ENCODE measurements at regions not wholly inside any gene's neighbourhood (a gene's known extent, or its start where the extent isn't known, plus 50 kb on each side); places are given as distances from the start of the nearest gene placed in this dataset.

DNA sequence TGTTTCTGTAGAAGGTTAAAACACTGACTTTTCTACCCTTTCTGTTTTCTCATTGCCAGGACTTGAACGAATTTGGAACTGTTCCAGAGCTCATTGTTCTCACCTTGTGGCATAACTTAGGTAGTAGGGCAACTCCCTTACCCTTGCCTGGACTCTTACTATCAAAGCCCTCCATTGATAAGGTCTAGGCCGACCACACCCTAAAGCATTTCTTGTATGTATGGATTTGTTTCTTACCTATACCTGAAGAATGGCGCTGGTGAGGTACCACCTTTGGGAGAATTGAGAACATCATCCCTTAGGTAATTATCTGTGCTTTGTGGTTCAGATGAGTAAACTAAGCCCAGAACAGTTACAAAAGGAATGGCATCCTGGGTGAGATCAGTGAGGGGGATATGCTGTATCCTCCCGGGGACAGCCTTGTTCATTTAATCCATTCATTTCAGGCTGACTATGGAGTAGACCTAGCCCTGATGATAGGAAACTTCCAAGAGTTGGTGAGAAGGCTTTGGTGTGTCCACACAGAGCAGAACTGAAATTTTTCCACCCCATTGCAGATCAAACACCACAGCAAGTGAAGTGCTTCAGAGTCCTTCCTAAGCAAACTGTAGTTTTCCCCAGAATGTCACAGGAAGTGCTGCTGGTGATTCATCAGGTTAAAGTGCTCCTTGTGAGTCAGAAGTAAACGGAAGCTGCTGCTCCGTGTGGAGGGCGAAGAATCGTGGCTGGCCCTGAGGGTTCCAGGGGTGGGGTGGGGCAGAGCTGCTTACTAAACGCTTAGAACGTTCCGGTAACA lies 113.0 kb downstream of the TEX26 start:
- no peaks in the 10 kb centered on the region for H3K9me3 ChIP-seq (replicated peaks; ENCODE audit: control insufficient read depth, insufficient read depth, low read depth, low read length)
- intact Hi-C loops (cut with micrococcal nuclease) (loop anchor here (10.0 kb wide), 1 partner anchor 171 kb away; no protein-coding TSS in a partner anchor), in situ Hi-C loops (cut with MboI) (no loop called here)
- ATAC-seq (peak; percentile 69), DNase-seq (ENCODE audit: extremely low read depth in 1 of 4, low spot score in 3 of 4) (peak; percentile 30 to 55 (median 38)), FAIRE-seq (peak; percentile 48)
- no peaks in the 10 kb centered on the region for H4K20me1 ChIP-seq (replicated peaks; ENCODE audit: control insufficient read depth, insufficient read depth, low read length)
- no peaks in the 10 kb centered on the region for H3K79me2 ChIP-seq (ENCODE audit: control insufficient read depth, insufficient read depth, low read length)
- H2AFZ ChIP-seq (ENCODE audit: low read depth, low read length), result peak overlapping the region; percentile 45; the same call in 1 of the 2 replicates
- H3K4me3 ChIP-seq, result no peak overlapping the region
- H3K4me1 ChIP-seq (replicated peaks in 1 of 2; ENCODE audit: control insufficient read depth in 2 of 2, insufficient read depth in 2 of 2, low read length in 2 of 2), result peaks cover 4 to 5% of the 10 kb centered on the region in 2 experiments; a peak in 3 of 5 replicates
- peaks cover 0 to 15% of the 10 kb centered on the region in 2 experiments; a peak in 3 of 5 replicates for H3K27me3 ChIP-seq (ENCODE audit: control insufficient read depth in 2 of 2, insufficient read depth in 2 of 2, low read length in 2 of 2)
- H3K36me3 ChIP-seq (ENCODE audit: control insufficient read depth, insufficient read depth, low read length), result no peaks in the 10 kb centered on the region
- ChIA-PET POLR2A (interaction anchor here (0.6 to 0.8 kb wide), 2 partner anchors 153 to 265 kb away, joined by 3 to 4 read pairs; no protein-coding TSS in a partner anchor), CTCF (ENCODE audit: low intra/inter-chr PET ratio) (no interaction called here)
- H3K9ac ChIP-seq (ENCODE audit: insufficient read depth in 1 of 2, low read depth in 2 of 2, low read length in 2 of 2), result no peak overlapping the region; a peak in 1 of 4 replicates
- peak overlapping the region; percentile 37; the same call in 1 of the 2 replicates for H3K4me2 ChIP-seq (ENCODE audit: insufficient read depth, low read length)
- no TSS peak for BruUV-seq (replicated peaks)
- 7% methylated on average over 11 of the region's 11 CpGs for WGBS (ENCODE audit: insufficient coverage, low coverage, missing lambda C conversion rate)
- peak overlapping the region; percentile 33; the same call in 1 of the 3 replicates for H3K27ac ChIP-seq (ENCODE audit: extremely low read depth, low read depth, low read length)
- H3K9me1 ChIP-seq (ENCODE audit: control insufficient read depth, insufficient read depth, low read length), result no peaks in the 10 kb centered on the region
- TF ChIP-seq ZNF589 (CRISPR knock-in tag; IDR thresholded peaks at IDR 0.05; ENCODE audit: low read depth) (0 out of 2 replicates have a peak, but pooled peaks have one; percentile 27), NR2C2 (CRISPR knock-in tag; IDR thresholded peaks at IDR 0.05) (no peak), NR2C2 (tag; IDR thresholded peaks at IDR 0.05) (peak; percentile 64; the same call in 1 of the 2 replicates), ZNF253 (CRISPR knock-in tag; conservative IDR thresholded peaks at IDR 0.05) (no peak), IRF1 (CRISPR knock-in tag; IDR thresholded peaks at IDR 0.05; ENCODE audit: borderline replicate concordance) (no peak), RBM22 (IDR thresholded peaks at IDR 0.05; ENCODE audit: low read depth, low read length, poor library complexity, severe bottlenecking) (no peak), ZNF766 (CRISPR knock-in tag; conservative IDR thresholded peaks at IDR 0.05) (no peak), NFRKB (IDR thresholded peaks at IDR 0.05; ENCODE audit: low read depth) (no peak), JUND (IDR thresholded peaks at IDR 0.05; ENCODE audit: borderline replicate concordance, low read depth, low read length) (peak; percentile 76), JUND (tag; IDR thresholded peaks at IDR 0.05; ENCODE audit: borderline replicate concordance, low read depth, low read length) (peak; percentile 61; the same call in 1 of the 3 replicates), YBX1 (IDR thresholded peaks at IDR 0.05) (no peak), SMC3 (conservative IDR thresholded peaks at IDR 0.05; ENCODE audit: insufficient read depth, low read depth, low read length) (no peak), BRF1 (IDR thresholded peaks at IDR 0.05; ENCODE audit: borderline replicate concordance, extremely low read depth, insufficient read length) (no peak), MITF (IDR thresholded peaks at IDR 0.05) (no peak)
- TF ChIP-seq, protein P1, sequence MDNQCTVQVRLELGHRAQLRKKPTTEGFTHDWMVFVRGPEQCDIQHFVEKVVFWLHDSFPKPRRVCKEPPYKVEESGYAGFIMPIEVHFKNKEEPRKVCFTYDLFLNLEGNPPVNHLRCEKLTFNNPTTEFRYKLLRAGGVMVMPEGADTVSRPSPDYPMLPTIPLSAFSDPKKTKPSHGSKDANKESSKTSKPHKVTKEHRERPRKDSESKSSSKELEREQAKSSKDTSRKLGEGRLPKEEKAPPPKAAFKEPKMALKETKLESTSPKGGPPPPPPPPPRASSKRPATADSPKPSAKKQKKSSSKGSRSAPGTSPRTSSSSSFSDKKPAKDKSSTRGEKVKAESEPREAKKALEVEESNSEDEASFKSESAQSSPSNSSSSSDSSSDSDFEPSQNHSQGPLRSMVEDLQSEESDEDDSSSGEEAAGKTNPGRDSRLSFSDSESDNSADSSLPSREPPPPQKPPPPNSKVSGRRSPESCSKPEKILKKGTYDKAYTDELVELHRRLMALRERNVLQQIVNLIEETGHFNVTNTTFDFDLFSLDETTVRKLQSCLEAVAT (IDR thresholded peaks at IDR 0.05), result no peak
- TF ChIP-seq, protein P2, sequence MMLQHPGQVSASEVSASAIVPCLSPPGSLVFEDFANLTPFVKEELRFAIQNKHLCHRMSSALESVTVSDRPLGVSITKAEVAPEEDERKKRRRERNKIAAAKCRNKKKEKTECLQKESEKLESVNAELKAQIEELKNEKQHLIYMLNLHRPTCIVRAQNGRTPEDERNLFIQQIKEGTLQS (IDR thresholded peaks at IDR 0.05), result peak; percentile 61; the same call in 1 of the 2 replicates
- TF ChIP-seq, protein P2 (CRISPR knock-in tag; conservative IDR thresholded peaks at IDR 0.05), result no peak

Data from K562 (cell line).